ENCODE measurements at regions not wholly inside any gene's neighbourhood (a gene's known extent, or its start where the extent isn't known, plus 50 kb on each side); places are given as distances from the start of the nearest gene placed in this dataset.

- TF ChIP-seq USF1 (CRISPR knock-in tag; IDR thresholded peaks at IDR 0.05) (no peak), JUN (CRISPR knock-in tag; IDR thresholded peaks at IDR 0.05) (no peak), NR1H2 (CRISPR knock-in tag; IDR thresholded peaks at IDR 0.05) (no peak), SP1 (CRISPR knock-in tag; conservative IDR thresholded peaks at IDR 0.05) (no peak), CTCF (IDR thresholded peaks at IDR 0.05) (no peak), SMAD3 (CRISPR knock-in tag; IDR thresholded peaks at IDR 0.05; ENCODE audit: borderline replicate concordance) (no peak), NR3C1 (CRISPR knock-in tag; conservative IDR thresholded peaks at IDR 0.05; ENCODE audit: low read depth) (no peak), TEAD4 (CRISPR knock-in tag; IDR thresholded peaks at IDR 0.05) (no peak)
Observed at GRCh38 chr11:135074397-135074998, 662.5 kb upstream of the B3GAT1 start.

Measured in WTC11 (cell line).